Astrocyte (in vitro differentiated cells and primary cell): ENCODE measurements at regions not wholly inside any gene's neighbourhood (a gene's known extent, or its start where the extent isn't known, plus 50 kb on each side); places are given as distances from the start of the nearest gene placed in this dataset.

ENCODE experiments used
- EZH2 ChIP-seq: IDR thresholded peaks from 2 replicates; pipeline ENCODE4 v1.6.1; 2012; ENCODE audit warnings: mild to moderate bottlenecking, low read length, inconsistent platforms; ENCODE audit not compliant: insufficient read depth
- TF ChIP-seq, protein P1 (sequence below): IDR thresholded peaks from 2 replicates; pipeline ENCODE4 v1.5.1; 2011; ENCODE audit warnings: low read depth, mild to moderate bottlenecking, inconsistent platforms, low read length, moderate library complexity; ENCODE audit not compliant: insufficient read depth

DNA sequence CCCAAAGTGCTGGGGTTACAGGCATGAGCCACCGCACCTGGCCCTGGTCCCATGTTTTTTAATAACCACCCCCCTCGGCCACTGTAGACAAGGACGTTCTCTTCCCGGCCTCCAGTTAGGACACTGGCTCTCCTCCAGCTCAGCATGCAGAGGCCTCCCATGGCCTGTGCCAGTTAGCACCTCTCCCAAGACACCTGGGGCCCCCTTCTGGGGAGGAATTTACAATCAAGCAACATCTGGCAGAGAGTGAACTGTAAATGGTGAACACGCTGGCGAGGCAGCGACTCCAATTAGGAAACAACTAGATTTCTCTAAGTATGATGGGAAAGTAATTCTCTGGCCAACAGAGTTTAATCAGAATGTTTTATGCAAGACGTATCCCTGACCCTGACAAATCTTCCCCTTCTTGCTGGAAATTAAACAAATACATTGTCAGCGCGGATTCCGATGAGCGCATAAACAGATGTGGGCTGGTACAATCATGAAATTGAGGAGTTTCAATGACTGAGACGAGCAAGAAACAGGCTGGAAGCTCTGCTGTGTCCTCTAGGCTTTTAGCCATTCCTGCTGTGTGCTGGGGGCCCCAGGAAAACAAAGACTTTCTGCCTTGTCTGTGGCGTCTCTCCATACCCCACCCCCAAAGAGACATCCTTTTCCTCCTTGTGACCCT is 61.7 kb upstream of the DLK1 start:
- TF ChIP-seq, protein P1, sequence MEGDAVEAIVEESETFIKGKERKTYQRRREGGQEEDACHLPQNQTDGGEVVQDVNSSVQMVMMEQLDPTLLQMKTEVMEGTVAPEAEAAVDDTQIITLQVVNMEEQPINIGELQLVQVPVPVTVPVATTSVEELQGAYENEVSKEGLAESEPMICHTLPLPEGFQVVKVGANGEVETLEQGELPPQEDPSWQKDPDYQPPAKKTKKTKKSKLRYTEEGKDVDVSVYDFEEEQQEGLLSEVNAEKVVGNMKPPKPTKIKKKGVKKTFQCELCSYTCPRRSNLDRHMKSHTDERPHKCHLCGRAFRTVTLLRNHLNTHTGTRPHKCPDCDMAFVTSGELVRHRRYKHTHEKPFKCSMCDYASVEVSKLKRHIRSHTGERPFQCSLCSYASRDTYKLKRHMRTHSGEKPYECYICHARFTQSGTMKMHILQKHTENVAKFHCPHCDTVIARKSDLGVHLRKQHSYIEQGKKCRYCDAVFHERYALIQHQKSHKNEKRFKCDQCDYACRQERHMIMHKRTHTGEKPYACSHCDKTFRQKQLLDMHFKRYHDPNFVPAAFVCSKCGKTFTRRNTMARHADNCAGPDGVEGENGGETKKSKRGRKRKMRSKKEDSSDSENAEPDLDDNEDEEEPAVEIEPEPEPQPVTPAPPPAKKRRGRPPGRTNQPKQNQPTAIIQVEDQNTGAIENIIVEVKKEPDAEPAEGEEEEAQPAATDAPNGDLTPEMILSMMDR: no peak
- no peak for TF ChIP-seq EZH2
